Loucy (cell line): ENCODE measurements at regions not wholly inside any gene's neighbourhood (a gene's known extent, or its start where the extent isn't known, plus 50 kb on each side); places are given as distances from the start of the nearest gene placed in this dataset.
"Not testable (repeated sequence)": the region's sequence is repeated elsewhere in the genome, so short reads cannot be mapped to it uniquely, and the experiment has no call there.

ENCODE experiments used
- H2AFZ ChIP-seq: fragments of 200-600 bp; sonication (generic); 2 replicates; pipeline ENCODE4 v1.6.0; 2016; ENCODE audit warnings: antibody characterized with exemption, mild to moderate bottlenecking, low read length, moderate library complexity
- H3F3A ChIP-seq: fragments of 200-600 bp; 2 replicates; pipeline ENCODE4 v1.6.0; 2016; ENCODE audit warnings: antibody characterized with exemption, low read depth, mild to moderate bottlenecking
- H3K27me3 ChIP-seq: fragments of 200-600 bp; sonication (generic); 2 replicates; pipeline ENCODE4 v1.6.1; 2014; ENCODE audit warnings: low read length, mild to moderate bottlenecking; ENCODE audit not compliant: insufficient read depth, poor library complexity, severe bottlenecking
- H3K36me3 ChIP-seq: fragments of 200-600 bp; sonication (generic); 2 replicates; pipeline ENCODE4 v1.6.1; 2016; ENCODE audit warnings: low read length; ENCODE audit not compliant: insufficient read depth
- H3K4me1 ChIP-seq: fragments of 200-600 bp; sonication (generic); 2 replicates; pipeline ENCODE4 v1.5.1; 2014; ENCODE audit warnings: low read length, mild to moderate bottlenecking; ENCODE audit not compliant: insufficient read depth, poor library complexity, severe bottlenecking
- H3K4me2 ChIP-seq: fragments of 200-600 bp; sonication (generic); 2 replicates; pipeline ENCODE4 v1.6.0; 2014; ENCODE audit warnings: antibody characterized with exemption, low read length, low read depth, mild to moderate bottlenecking; ENCODE audit not compliant: poor library complexity, severe bottlenecking
- H3K4me3 ChIP-seq: fragments of 200-600 bp; sonication (generic); 2 replicates; pipeline ENCODE4 v1.5.1; 2014; ENCODE audit warnings: low read length, mild to moderate bottlenecking, mixed read lengths; ENCODE audit not compliant: poor library complexity, severe bottlenecking
- H3K79me2 ChIP-seq: fragments of 200-600 bp; sonication (generic); 2 replicates; pipeline ENCODE4 v1.6.1; 2014; ENCODE audit warnings: low read length; ENCODE audit not compliant: insufficient read depth
- H3K9ac ChIP-seq: fragments of 200-600 bp; sonication (generic); 2 replicates; pipeline ENCODE4 v1.6.0; 2014; ENCODE audit warnings: mild to moderate bottlenecking, low read depth, low read length, moderate library complexity; ENCODE audit not compliant: poor library complexity, severe bottlenecking
- H3K9me2 ChIP-seq: fragments of 200-600 bp; sonication (generic); replicated peaks from 2 replicates; pipeline ENCODE4 v1.6.1; 2016; ENCODE audit warnings: low read depth, low read length, mixed read lengths
- H3K9me3 ChIP-seq: fragments of 200-600 bp; sonication (generic); 2 replicates; pipeline ENCODE4 v1.6.1; 2014; ENCODE audit warnings: mild to moderate bottlenecking, antibody characterized with exemption, low read length, low read depth; ENCODE audit not compliant: insufficient read depth
- H4K20me1 ChIP-seq: fragments of 200-600 bp; sonication (generic); 2 replicates; pipeline ENCODE4 v1.6.0; 2014; ENCODE audit warnings: antibody characterized with exemption, low read length, mild to moderate bottlenecking; ENCODE audit not compliant: insufficient read depth, poor library complexity, severe bottlenecking
- EZH2phosphoT487 ChIP-seq: fragments of 200-600 bp; IDR thresholded peaks from 2 replicates; pipeline ENCODE4 v1.6.1; 2018; ENCODE audit warnings: antibody characterized with exemption, mild to moderate bottlenecking, moderate library complexity, borderline replicate concordance
- TF ChIP-seq, protein P1 (sequence below): fragments of 200-600 bp; sonication (generic); conservative IDR thresholded peaks from 2 replicates; pipeline ENCODE4 v1.5.1; 2014; ENCODE audit warnings: mild to moderate bottlenecking, antibody characterized with exemption, low read length

DNA sequence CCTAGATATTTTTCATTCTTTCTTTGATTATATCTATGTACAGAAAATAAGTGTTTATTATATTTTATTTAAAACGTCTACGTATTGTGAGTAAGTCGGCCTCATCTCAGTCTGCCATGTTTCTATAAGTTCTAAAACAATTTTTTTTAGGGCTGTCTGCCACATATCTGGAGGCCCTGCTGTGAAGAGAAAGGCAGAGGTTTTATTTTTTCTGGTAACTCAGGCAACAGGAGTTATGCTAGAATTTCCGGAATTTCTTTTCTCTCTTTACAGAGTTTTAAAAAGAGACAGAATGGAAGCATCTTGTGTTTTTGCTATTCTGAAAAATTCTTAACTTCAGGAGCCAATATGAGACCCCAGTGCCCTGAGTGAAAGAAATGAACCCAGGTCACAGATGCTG, 1124.0 kb upstream of the TENM3 start:
- Histone ChIP-seq H2AFZ (no peak overlapping the region), H3K9me2 (no peaks in the 10 kb centered on the region), H3K36me3 (no peaks in the 10 kb centered on the region), H3K9ac (no peak overlapping the region), H3K4me2 (no peak overlapping the region), H3F3A (no peaks in the 10 kb centered on the region), H3K4me3 (no peak overlapping the region), H3K9me3 (no peaks in the 10 kb centered on the region), H3K79me2 (no peaks in the 10 kb centered on the region), H3K4me1 (no peaks in the 10 kb centered on the region), H3K27me3 (no peaks in the 10 kb centered on the region), H4K20me1 (no peaks in the 10 kb centered on the region)
- TF ChIP-seq, protein P1, sequence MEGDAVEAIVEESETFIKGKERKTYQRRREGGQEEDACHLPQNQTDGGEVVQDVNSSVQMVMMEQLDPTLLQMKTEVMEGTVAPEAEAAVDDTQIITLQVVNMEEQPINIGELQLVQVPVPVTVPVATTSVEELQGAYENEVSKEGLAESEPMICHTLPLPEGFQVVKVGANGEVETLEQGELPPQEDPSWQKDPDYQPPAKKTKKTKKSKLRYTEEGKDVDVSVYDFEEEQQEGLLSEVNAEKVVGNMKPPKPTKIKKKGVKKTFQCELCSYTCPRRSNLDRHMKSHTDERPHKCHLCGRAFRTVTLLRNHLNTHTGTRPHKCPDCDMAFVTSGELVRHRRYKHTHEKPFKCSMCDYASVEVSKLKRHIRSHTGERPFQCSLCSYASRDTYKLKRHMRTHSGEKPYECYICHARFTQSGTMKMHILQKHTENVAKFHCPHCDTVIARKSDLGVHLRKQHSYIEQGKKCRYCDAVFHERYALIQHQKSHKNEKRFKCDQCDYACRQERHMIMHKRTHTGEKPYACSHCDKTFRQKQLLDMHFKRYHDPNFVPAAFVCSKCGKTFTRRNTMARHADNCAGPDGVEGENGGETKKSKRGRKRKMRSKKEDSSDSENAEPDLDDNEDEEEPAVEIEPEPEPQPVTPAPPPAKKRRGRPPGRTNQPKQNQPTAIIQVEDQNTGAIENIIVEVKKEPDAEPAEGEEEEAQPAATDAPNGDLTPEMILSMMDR, result no peak
- no peak for TF ChIP-seq EZH2phosphoT487

DNA sequence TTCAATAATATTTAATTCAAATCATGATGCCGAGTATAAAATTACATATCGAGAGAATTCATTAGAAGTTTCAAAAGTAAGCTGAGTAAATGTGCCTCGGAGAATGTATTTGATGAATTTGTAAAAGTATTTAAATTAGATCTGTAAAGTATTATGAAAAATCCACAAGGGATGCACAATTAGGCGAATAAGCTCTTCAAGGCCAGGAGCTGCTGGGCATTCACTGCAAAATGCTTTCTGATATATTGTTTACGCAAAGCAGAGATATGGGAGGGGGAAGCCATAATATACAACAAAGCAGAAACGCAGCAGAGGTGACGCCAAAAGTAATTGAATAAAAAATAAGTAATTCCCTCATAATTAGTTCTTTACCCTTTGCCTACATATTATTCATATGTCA, 1121.5 kb upstream of the TENM3 start:
- no peak overlapping the region for H3K4me2 ChIP-seq
- H3K27me3 ChIP-seq, result no peaks in the 10 kb centered on the region
- no peak overlapping the region for H2AFZ ChIP-seq
- H3K9ac ChIP-seq, result no peak overlapping the region
- no peaks in the 10 kb centered on the region for H3K9me2 ChIP-seq
- no peaks in the 10 kb centered on the region for H3K36me3 ChIP-seq
- no peaks in the 10 kb centered on the region for H3K9me3 ChIP-seq
- H3K4me1 ChIP-seq, result no peaks in the 10 kb centered on the region
- no peaks in the 10 kb centered on the region for H4K20me1 ChIP-seq
- TF ChIP-seq EZH2phosphoT487, result no peak
- TF ChIP-seq, protein P1, result no peak
- no peaks in the 10 kb centered on the region for H3K79me2 ChIP-seq
- H3F3A ChIP-seq, result no peaks in the 10 kb centered on the region
- H3K4me3 ChIP-seq, result no peak overlapping the region

DNA sequence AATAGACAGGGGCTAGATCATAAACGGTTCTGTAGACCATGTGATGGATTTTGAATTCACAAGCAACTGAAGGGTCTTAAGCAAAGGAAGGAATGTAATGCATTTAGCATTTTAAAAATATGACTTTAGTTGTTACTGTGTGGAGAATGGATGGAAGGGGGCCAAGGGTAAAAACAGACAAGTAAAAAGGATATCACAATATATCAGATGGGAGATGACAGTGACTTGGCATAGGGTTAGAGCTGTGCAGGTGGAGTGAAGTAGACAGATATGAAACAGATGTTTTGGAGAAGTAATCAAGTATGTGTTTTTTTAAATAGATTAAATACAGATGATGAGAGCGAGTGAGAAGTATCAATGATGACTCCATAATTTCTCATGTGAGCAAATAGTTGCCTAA, 1116.0 kb upstream of the TENM3 start:
- Histone ChIP-seq H3K9ac (no peak overlapping the region), H2AFZ (no peak overlapping the region), H3K36me3 (no peaks in the 10 kb centered on the region), H3K79me2 (no peaks in the 10 kb centered on the region), H3K9me2 (no peaks in the 10 kb centered on the region), H3K9me3 (no peaks in the 10 kb centered on the region), H3F3A (no peaks in the 10 kb centered on the region), H3K4me2 (no peak overlapping the region), H3K4me3 (no peak overlapping the region), H3K4me1 (no peaks in the 10 kb centered on the region), H4K20me1 (no peaks in the 10 kb centered on the region), H3K27me3 (no peaks in the 10 kb centered on the region)
- no peak for TF ChIP-seq EZH2phosphoT487
- TF ChIP-seq, protein P1, result no peak

DNA sequence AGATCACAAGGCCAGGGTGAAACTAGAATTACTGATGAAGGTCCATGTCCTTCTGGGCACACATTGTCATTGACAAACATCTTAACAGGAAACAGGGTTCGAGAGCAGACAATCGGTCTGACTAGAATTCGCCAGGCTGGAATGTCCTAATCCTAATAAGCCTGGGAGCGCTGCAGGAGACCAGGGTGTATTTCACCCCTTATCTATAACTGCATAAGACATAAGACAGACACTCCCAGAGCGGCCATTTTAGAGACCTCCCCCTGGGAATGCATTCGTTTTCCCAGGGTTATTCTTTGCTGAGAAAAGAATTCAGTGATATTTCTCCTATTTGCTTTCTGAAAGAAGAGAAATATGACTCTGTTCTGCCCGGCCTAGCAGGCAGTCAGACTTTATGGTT, 1112.9 kb upstream of the TENM3 start:
- not testable (repeated sequence) for H2AFZ ChIP-seq, H3K79me2 ChIP-seq, H3K4me2 ChIP-seq, H3K9me3 ChIP-seq, H3K4me3 ChIP-seq, H3F3A ChIP-seq, H3K9ac ChIP-seq, H3K4me1 ChIP-seq, H3K27me3 ChIP-seq, H4K20me1 ChIP-seq, H3K36me3 ChIP-seq, H3K9me2 ChIP-seq
